H1 (cell line): ENCODE measurements at regions not wholly inside any gene's neighbourhood (a gene's known extent, or its start where the extent isn't known, plus 50 kb on each side); places are given as distances from the start of the nearest gene placed in this dataset.

ENCODE experiments used
- CTCF ChIA-PET: fragments of 300-600 bp; sonication (Branson Sonifier 250); formaldehyde crosslinking; loops from one replicate; lab custom pipeline; 2021; ENCODE audit not compliant: partially characterized antibody; lab: Charles Lee
- POLR2A ChIA-PET: fragments of 300-600 bp; sonication (Branson Sonifier 250); formaldehyde crosslinking; loops from one replicate; lab custom pipeline; 2021; ENCODE audit warnings: inconsistent platforms; ENCODE audit not compliant: partially characterized antibody; lab: Charles Lee
- DNase-seq, 2 experiments: peaks; one replicate each; pipeline versions ENCODE4 v3.0.0 to v3.0.0-alpha.2; 2010 to 2022; ENCODE audit warnings: low spot score in 2 of 2, low read depth in 1 of 2, mixed read lengths in 1 of 2
- FAIRE-seq: peaks from 2 replicates; lab custom pipeline; 2011; peaks lifted over from hg19 to GRCh38; lab: Jason Lieb, UNC
- H2AFZ ChIP-seq: 2 replicates; pipeline ENCODE4 v1.8.1; 2012; ENCODE audit warnings: low read length, inconsistent platforms
- H2AK5ac ChIP-seq: 2 replicates; pipeline ENCODE4 v1.6.1; 2013; ENCODE audit warnings: low read depth, low read length
- H2BK120ac ChIP-seq: replicated peaks from 2 replicates; pipeline ENCODE3; 2013; ENCODE audit warnings: low read depth, low read length, inconsistent platforms
- H2BK12ac ChIP-seq: 2 replicates; pipeline ENCODE4 v1.6.1; 2013; ENCODE audit warnings: low read depth, low read length
- H2BK15ac ChIP-seq: 2 replicates; pipeline ENCODE4 v1.6.1; 2013; ENCODE audit warnings: low read length
- H2BK20ac ChIP-seq: 2 replicates; pipeline ENCODE4 v1.6.1; 2013; ENCODE audit warnings: low read length
- H2BK5ac ChIP-seq: 2 replicates; pipeline ENCODE4 v1.6.1; 2013; ENCODE audit warnings: low read depth, low read length
- H3K14ac ChIP-seq: 2 replicates; pipeline ENCODE4 v1.6.1; 2013; ENCODE audit warnings: inconsistent platforms; ENCODE audit not compliant: insufficient read length
- H3K18ac ChIP-seq: 2 replicates; pipeline ENCODE4 v1.6.1; 2013; ENCODE audit warnings: low read length; ENCODE audit errors: extremely low read depth
- H3K23ac ChIP-seq: 2 replicates; pipeline ENCODE4 v1.6.1; 2013; ENCODE audit warnings: inconsistent platforms; ENCODE audit not compliant: insufficient read length
- H3K23me2 ChIP-seq: 2 replicates; pipeline ENCODE4 v1.6.1; 2013; ENCODE audit warnings: low read depth, low read length
- H3K27ac ChIP-seq: 2 replicates; pipeline ENCODE4 v1.6.1; 2011; ENCODE audit warnings: low read depth, low read length, inconsistent platforms
- H3K27me3 ChIP-seq, 4 experiments: replicated peaks in 1 of 4; 1 replicate in 1 of 4; 2 replicates in 3 of 4; pipeline versions ENCODE4 v1.6.1 to v1.8.1; 2011 to 2013; ENCODE audit warnings: low read length in 3 of 4, mild to moderate bottlenecking in 3 of 4, inconsistent platforms in 2 of 4, mixed read lengths in 2 of 4, moderate library complexity in 1 of 4; ENCODE audit not compliant: control insufficient read depth in 3 of 4, insufficient read depth in 3 of 4; ENCODE audit errors: extremely low read depth in 1 of 4
- H3K36me3 ChIP-seq, 4 experiments: 2 replicates each; pipeline versions ENCODE4 v1.6.1 to v1.8.1; 2011 to 2013; ENCODE audit warnings: mild to moderate bottlenecking in 4 of 4, low read length in 3 of 4, moderate library complexity in 2 of 4, control low read depth in 1 of 4, inconsistent platforms in 1 of 4; ENCODE audit not compliant: insufficient read depth in 4 of 4, control insufficient read depth in 2 of 4
- H3K4ac ChIP-seq: replicated peaks from 2 replicates; pipeline ENCODE3; 2013; ENCODE audit warnings: low read length, low read depth, mixed read lengths, inconsistent platforms; ENCODE audit not compliant: insufficient read length
- H3K4me1 ChIP-seq, 4 experiments: replicated peaks in 1 of 4; 1 replicate in 1 of 4; 2 replicates in 3 of 4; pipeline versions ENCODE4 v1.6.1 to v1.8.1; 2011 to 2013; ENCODE audit warnings: low read length in 3 of 4, inconsistent platforms in 2 of 4, mixed read lengths in 1 of 4; ENCODE audit not compliant: insufficient read depth in 4 of 4, control insufficient read depth in 3 of 4
- H3K4me2 ChIP-seq, 2 experiments: 2 replicates each; pipeline versions ENCODE4 v1.6.1 to v1.8.1; 2011 to 2013; ENCODE audit warnings: low read depth in 2 of 2, low read length in 2 of 2, control low read depth in 1 of 2, inconsistent platforms in 1 of 2, mild to moderate bottlenecking in 1 of 2; ENCODE audit not compliant: insufficient read depth in 1 of 2
- H3K4me3 ChIP-seq, 4 experiments: fragments of 200-600, 300-600 bp in 1 of 4; sonication (generic), shearing (Covaris generic), sonication (Bioruptor Twin) in 1 of 4; 2 replicates each; pipeline versions ENCODE4 v1.5.1 to v1.8.1; 2011 to 2016; ENCODE audit warnings: low read length in 4 of 4, low read depth in 3 of 4, control low read depth in 2 of 4, inconsistent platforms in 2 of 4, mild to moderate bottlenecking in 2 of 4, mixed read lengths in 1 of 4, moderate library complexity in 1 of 4; ENCODE audit not compliant: insufficient read depth in 2 of 4; ENCODE audit errors: extremely low read depth in 1 of 4
- H3K56ac ChIP-seq: replicated peaks from 2 replicates; pipeline ENCODE3; 2013; ENCODE audit warnings: low read depth, mild to moderate bottlenecking, mixed read lengths, low read length, inconsistent platforms; ENCODE audit not compliant: insufficient read length
- H3K79me1 ChIP-seq: 2 replicates; pipeline ENCODE4 v1.6.1; 2013; ENCODE audit warnings: low read depth, low read length, control low read depth
- H3K79me2 ChIP-seq, 2 experiments: 2 replicates each; pipeline versions ENCODE4 v1.6.1 to v1.8.1; 2012 to 2013; ENCODE audit warnings: low read length in 2 of 2, mild to moderate bottlenecking in 2 of 2, inconsistent platforms in 1 of 2; ENCODE audit not compliant: insufficient read depth in 2 of 2, control insufficient read depth in 1 of 2
- H3K9ac ChIP-seq, 4 experiments: replicated peaks in 1 of 4; 1 replicate in 1 of 4; 2 replicates in 3 of 4; pipeline versions ENCODE4 v1.6.1 to v1.8.1; 2011 to 2013; ENCODE audit warnings: low read depth in 3 of 4, low read length in 3 of 4, control low read depth in 2 of 4, mild to moderate bottlenecking in 2 of 4, moderate library complexity in 2 of 4, inconsistent platforms in 1 of 4; ENCODE audit errors: extremely low read depth in 1 of 4
- H3K9me3 ChIP-seq, 2 experiments: 2 replicates each; pipeline versions ENCODE4 v1.6.1 to v1.8.1; 2012 to 2013; ENCODE audit warnings: mild to moderate bottlenecking in 2 of 2, moderate library complexity in 2 of 2, control low read depth in 1 of 2, inconsistent platforms in 1 of 2, low read depth in 1 of 2, low read length in 1 of 2, mixed read lengths in 1 of 2; ENCODE audit not compliant: insufficient read depth in 2 of 2
- H4K20me1 ChIP-seq, 2 experiments: replicated peaks in 1 of 2; 2 replicates each; pipeline versions ENCODE3 to v1.8.1; 2011 to 2013; ENCODE audit warnings: inconsistent platforms in 2 of 2, low read length in 2 of 2, mild to moderate bottlenecking in 1 of 2; ENCODE audit not compliant: insufficient read depth in 2 of 2, control insufficient read depth in 1 of 2
- H4K5ac ChIP-seq: 2 replicates; pipeline ENCODE4 v1.6.1; 2013; ENCODE audit warnings: low read length, low read depth, mixed read lengths, inconsistent platforms; ENCODE audit not compliant: insufficient read length
- H4K8ac ChIP-seq: 2 replicates; pipeline ENCODE4 v1.8.0; 2013; ENCODE audit warnings: mild to moderate bottlenecking, moderate library complexity, low read length, inconsistent platforms; ENCODE audit not compliant: insufficient read depth; ENCODE audit errors: extremely low read depth
- H4K91ac ChIP-seq: replicated peaks from 2 replicates; pipeline ENCODE3; 2013; ENCODE audit warnings: low read length, mixed read lengths, inconsistent platforms; ENCODE audit not compliant: insufficient read length
- CEBPB ChIP-seq: IDR thresholded peaks from 2 replicates; pipeline ENCODE4 v1.6.1; 2012; ENCODE audit warnings: low read depth, low read length
- CREB1 ChIP-seq: IDR thresholded peaks from 2 replicates; pipeline ENCODE4 v1.6.1; 2012; ENCODE audit warnings: inconsistent platforms
- EGR1 ChIP-seq: IDR thresholded peaks from 2 replicates; pipeline ENCODE4 v1.6.1; 2011; ENCODE audit warnings: low read depth, low read length, borderline replicate concordance
- EZH2 ChIP-seq: fragments of 200-600 bp; sonication (generic); IDR thresholded peaks from 2 replicates; pipeline ENCODE4 v1.7.1; 2012; ENCODE audit warnings: low read depth, mild to moderate bottlenecking, moderate library complexity, low read length, inconsistent platforms; ENCODE audit not compliant: severe bottlenecking
- JUN ChIP-seq: IDR thresholded peaks from 2 replicates; pipeline ENCODE4 v1.6.1; 2011; ENCODE audit warnings: low read depth, mild to moderate bottlenecking, improper control_type of control experiment, low read length
- JUND ChIP-seq: IDR thresholded peaks from 2 replicates; pipeline ENCODE4 v1.6.1; 2011; ENCODE audit warnings: mild to moderate bottlenecking, improper control_type of control experiment, low read length
- MAFK ChIP-seq: IDR thresholded peaks from 2 replicates; pipeline ENCODE4 v1.6.1; 2012; ENCODE audit warnings: low read depth, mild to moderate bottlenecking, improper control_type of control experiment, low read length
- NRF1 ChIP-seq: IDR thresholded peaks from 2 replicates; pipeline ENCODE4 v1.6.1; 2011; ENCODE audit warnings: mild to moderate bottlenecking, low read depth, low read length, improper control_type of control experiment
- POLR2AphosphoS5 ChIP-seq: IDR thresholded peaks from 2 replicates; pipeline ENCODE4 v1.6.1; 2011; ENCODE audit warnings: low read depth, low read length
- RBBP5 ChIP-seq: IDR thresholded peaks from 2 replicates; pipeline ENCODE4 v1.7.1; 2012; ENCODE audit warnings: low read depth, mild to moderate bottlenecking, inconsistent platforms, low read length, moderate library complexity, borderline replicate concordance
- RXRA ChIP-seq: IDR thresholded peaks from 2 replicates; pipeline ENCODE4 v1.6.1; 2011; ENCODE audit warnings: low read depth, mild to moderate bottlenecking, low read length, moderate library complexity; ENCODE audit not compliant: insufficient read depth
- SRF ChIP-seq: IDR thresholded peaks from 2 replicates; pipeline ENCODE4 v1.6.1; 2011; ENCODE audit warnings: mild to moderate bottlenecking, low read depth, low read length, moderate library complexity
- YY1 ChIP-seq: IDR thresholded peaks from 2 replicates; pipeline ENCODE4 v1.6.1; 2011; ENCODE audit warnings: low read depth, mild to moderate bottlenecking, low read length
- WGBS, 2 experiments: shearing (Covaris generic) in 1 of 2; methylation state at CpG; one replicate each; pipeline versions ENCODE4 v1.1.6 to v1.1.7; 2013 to 2015; ENCODE audit warnings: low lambda C conversion rate in 2 of 2, mixed read lengths in 2 of 2, inconsistent platforms in 1 of 2, low coverage in 1 of 2, missing lambda C conversion rate in 1 of 2; ENCODE audit not compliant: insufficient replicate concordance in 2 of 2, insufficient coverage in 1 of 2, insufficient read length in 1 of 2; ENCODE audit errors: extremely low coverage in 1 of 2, missing lambda C conversion rate in 1 of 2; 5-methylcytosine and 5-hydroxymethylcytosine counted together
- TF ChIP-seq, protein P1 (sequence below): IDR thresholded peaks from 2 replicates; pipeline ENCODE4 v1.6.1; 2011; ENCODE audit warnings: low read depth, mild to moderate bottlenecking, low read length; ENCODE audit not compliant: insufficient read depth

DNA sequence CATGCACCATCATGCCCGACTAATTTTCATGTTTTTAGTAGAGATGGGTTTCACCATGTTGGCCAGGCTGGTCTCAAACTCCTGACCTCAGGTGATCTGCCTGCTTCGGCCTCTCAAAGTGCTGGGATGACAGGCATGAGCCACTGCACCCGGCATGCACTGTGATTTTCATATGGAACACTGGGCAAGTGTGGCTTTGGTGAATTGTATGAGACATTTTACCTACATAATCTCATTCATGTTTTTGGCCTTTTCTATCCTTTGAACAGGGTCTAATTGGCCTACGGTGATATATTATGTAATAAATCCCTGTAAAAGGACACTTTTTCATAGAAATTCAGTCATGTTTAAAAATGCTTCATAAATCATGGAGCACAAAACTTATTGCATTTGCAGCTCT is 128.7 kb upstream of the SEMA6A start:
- no peak overlapping the region for H3K4me2 ChIP-seq
- H2BK5ac ChIP-seq: peak overlapping the region; percentile 80; the same call in 1 of the 2 replicates
- H3K23me2 ChIP-seq: no peaks in the 10 kb centered on the region
- H3K56ac ChIP-seq: no peak overlapping the region
- H2AFZ ChIP-seq: no peak overlapping the region
- H2BK120ac ChIP-seq: no peak overlapping the region
- POLR2A ChIA-PET: interaction anchor here (1.0 kb wide), 1 partner anchor 128 kb away, joined by 3 read pairs; no protein-coding TSS in a partner anchor
- H3K4ac ChIP-seq: no peak overlapping the region
- no peaks in the 10 kb centered on the region for H3K79me1 ChIP-seq
- CTCF ChIA-PET: interaction anchor here (0.7 to 1.2 kb wide), 2 partner anchors 128 to 315 kb away, joined by 3 read pairs; no protein-coding TSS in a partner anchor
- peak overlapping the region; percentile 12 for H4K91ac ChIP-seq
- H2BK20ac ChIP-seq: no peak overlapping the region
- H3K79me2 ChIP-seq: no peaks in the 10 kb centered on the region
- no peaks in the 10 kb centered on the region for H3K36me3 ChIP-seq
- no peak overlapping the region for H3K4me3 ChIP-seq
- no peak overlapping the region for H2AK5ac ChIP-seq
- WGBS, 2 experiments: 86% methylated on average over 4 of the region's 4 CpGs; no CpG with 5 or more reads in 1 of the 2 experiments
- no peaks in the 10 kb centered on the region for H3K9me3 ChIP-seq
- DNase-seq: no peak
- H2BK15ac ChIP-seq: no peak overlapping the region
- no peak overlapping the region for H2BK12ac ChIP-seq
- no peak overlapping the region for H3K9ac ChIP-seq
- no peaks in the 10 kb centered on the region for H4K20me1 ChIP-seq
- no peak overlapping the region for H4K8ac ChIP-seq
- no peak overlapping the region for H3K23ac ChIP-seq
- H3K27me3 ChIP-seq: no peaks in the 10 kb centered on the region
- FAIRE-seq: no peak
- no peak overlapping the region for H4K5ac ChIP-seq
- no peak overlapping the region for H3K14ac ChIP-seq
- H3K18ac ChIP-seq: no peak overlapping the region
- H3K27ac ChIP-seq: no peak overlapping the region
- H3K4me1 ChIP-seq: peaks cover 0 to 6% (median 3%) of the 10 kb centered on the region in 4 experiments; a peak in 5 of 7 replicates
- TF ChIP-seq MAFK (no peak), JUN (no peak), YY1 (no peak), EZH2 (no peak), CREB1 (no peak), SRF (no peak), RBBP5 (no peak), JUND (no peak), CEBPB (no peak), POLR2AphosphoS5 (no peak), EGR1 (no peak), NRF1 (no peak), RXRA (no peak)
- TF ChIP-seq, protein P1, sequence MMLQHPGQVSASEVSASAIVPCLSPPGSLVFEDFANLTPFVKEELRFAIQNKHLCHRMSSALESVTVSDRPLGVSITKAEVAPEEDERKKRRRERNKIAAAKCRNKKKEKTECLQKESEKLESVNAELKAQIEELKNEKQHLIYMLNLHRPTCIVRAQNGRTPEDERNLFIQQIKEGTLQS: no peak
